ENCODE measurements at regions not wholly inside any gene's neighbourhood (a gene's known extent, or its start where the extent isn't known, plus 50 kb on each side); places are given as distances from the start of the nearest gene placed in this dataset.
A peak's percentile ranks its signal among the peaks of the same experiment; 100 is the strongest.
"Not testable (repeated sequence)": the region's sequence is repeated elsewhere in the genome, so short reads cannot be mapped to it uniquely, and the experiment has no call there.

DNA sequence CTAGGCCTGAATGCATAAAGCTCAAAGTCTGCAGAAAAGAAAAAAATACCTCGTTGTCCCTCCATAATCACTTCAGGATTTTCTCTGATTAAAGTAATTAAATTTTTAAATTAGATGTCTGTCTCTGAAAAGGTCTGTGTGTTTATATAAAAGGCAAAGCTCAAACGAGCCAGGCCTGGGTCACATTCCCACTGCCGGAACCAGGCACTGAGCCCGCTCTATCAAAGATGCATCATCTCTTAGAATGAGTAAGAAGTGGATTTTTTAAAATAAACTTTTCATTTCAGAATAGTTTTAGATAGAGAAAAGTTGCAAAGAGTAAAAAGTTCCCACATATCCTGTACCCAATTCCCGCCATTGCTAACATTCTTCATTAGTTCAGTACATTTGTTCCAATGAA, 202.1 kb upstream of the KYNU start:
- DNase-seq (ENCODE audit: low spot score): no peak
- in situ Hi-C loops (cut with HindIII; ENCODE audit: low sequenced_read_pairs): no loop called here

DNA sequence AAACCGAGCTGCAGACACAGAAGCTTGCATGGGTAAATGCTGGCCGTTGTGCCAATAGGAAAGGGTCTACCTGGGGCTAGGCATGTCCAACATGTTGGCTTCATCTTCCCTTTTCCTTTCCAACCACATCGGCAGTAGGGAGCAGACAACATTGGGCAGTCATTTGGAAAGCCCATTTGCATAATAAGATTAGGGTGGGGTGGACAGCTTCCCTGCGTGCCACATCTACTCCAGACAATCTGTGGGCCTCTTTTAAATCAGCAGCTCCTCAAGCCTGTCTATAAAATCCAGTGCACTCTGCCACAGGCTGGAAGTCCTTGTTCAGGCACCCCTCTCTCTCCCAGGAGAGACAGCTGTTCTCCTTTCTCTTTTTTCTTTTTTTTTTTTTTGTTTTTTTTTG, 203.6 kb upstream of the KYNU start:
- in situ Hi-C loops (cut with HindIII; ENCODE audit: low sequenced_read_pairs): no loop called here
- DNase-seq (ENCODE audit: low spot score): no peak

DNA sequence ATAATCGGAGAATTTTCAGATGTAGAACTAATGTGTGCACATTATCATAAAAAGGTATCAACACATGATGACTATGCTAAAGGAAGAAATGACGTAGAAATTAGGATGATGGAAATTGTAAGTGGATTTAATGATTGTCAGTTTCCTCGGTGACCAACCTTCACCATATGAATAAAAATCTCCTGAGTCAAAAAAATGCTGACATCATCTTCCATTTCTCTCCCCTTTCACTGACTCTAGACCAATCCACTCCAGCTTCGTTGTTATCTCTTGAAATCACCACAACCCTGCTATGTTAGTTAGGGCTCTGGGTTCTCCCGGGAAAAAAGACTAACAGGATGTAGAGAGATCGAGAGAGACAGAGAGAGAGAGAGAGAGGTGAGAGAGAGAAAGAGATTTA, 204.8 kb upstream of the KYNU start:
- in situ Hi-C loops (cut with HindIII; ENCODE audit: low sequenced_read_pairs): no loop called here
- DNase-seq (ENCODE audit: low spot score): no peak

DNA sequence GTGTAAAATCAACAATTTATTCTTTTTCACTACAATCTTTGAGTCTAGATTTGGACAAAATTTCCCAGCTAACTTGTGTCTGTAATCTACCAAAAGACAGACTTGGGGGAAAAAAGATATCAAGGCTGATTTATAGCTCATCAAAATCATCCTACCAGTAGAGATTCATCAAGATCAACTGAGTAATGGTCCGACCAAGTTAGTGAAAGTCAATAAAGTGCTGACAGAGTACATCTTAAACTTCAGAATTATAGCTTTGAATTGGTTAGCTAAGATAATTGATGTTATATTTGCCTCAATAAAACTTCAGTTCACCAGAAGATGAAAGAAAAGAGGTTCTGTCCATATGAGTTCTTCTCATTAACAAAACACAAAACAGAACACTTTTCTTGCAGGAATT, 207.1 kb upstream of the KYNU start:
- no peak for DNase-seq (ENCODE audit: low spot score)
- in situ Hi-C loops (cut with HindIII; ENCODE audit: low sequenced_read_pairs): no loop called here

DNA sequence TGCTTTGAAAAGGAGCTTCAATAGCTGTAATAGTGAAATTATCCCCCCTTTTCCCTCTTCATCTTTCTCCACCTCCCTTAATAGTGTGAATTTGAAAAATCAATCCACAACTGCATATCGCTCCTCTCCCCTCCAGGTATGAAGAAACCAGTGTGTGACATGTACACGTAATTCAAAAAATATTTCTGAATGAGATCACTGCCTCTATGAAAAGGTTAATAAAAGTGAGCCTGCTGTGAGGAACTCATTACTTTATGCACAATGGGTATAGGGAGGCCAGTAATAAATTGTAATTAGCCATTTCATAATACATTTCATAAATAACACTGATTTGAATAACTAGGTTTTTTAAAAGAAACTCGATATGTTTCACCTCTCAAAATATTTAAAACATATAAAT, 209.0 kb upstream of the KYNU start:
- in situ Hi-C loops (cut with HindIII; ENCODE audit: low sequenced_read_pairs): no loop called here
- no peak for DNase-seq (ENCODE audit: low spot score)

DNA sequence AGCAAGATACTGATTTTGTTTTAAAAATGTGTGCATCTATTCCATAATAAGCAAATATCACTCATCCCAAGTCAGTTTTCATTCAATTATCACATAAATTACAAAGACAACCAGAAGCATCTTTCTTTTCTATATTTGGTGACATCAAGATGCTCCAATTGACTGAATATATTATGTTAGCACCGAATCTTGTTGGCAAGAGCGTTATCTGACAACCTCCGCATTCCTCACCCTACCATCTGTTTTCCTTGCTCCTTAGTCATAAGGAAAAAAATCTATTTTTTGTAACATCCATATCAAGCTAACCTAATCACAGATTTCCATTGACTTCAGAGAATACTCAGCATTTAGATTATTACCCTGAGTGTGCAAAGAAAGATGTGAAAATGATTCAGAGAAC, 212.2 kb upstream of the KYNU start:
- no peak for DNase-seq (ENCODE audit: low spot score)
- in situ Hi-C loops (cut with HindIII; ENCODE audit: low sequenced_read_pairs): no loop called here

DNA sequence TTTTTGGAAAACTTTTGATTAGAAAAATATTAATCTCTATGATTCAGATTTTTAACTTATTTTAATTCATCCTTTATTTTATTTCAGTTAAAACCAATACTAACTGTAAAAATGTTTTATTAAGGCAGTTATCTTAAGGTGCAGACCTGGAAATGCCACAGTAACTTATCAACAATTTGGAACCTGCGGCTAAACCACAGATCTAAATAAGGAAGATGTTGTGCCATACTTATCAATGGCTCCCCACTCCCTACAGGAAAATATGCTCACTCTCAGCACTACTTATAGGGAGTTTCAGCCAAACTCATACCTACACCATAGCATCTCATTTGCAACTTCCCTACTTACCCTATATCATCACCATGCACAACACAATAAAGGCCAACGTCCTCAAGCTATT, 226.9 kb upstream of the KYNU start:
- DNase-seq (ENCODE audit: low spot score): no peak
- in situ Hi-C loops (cut with HindIII; ENCODE audit: low sequenced_read_pairs): no loop called here

DNA sequence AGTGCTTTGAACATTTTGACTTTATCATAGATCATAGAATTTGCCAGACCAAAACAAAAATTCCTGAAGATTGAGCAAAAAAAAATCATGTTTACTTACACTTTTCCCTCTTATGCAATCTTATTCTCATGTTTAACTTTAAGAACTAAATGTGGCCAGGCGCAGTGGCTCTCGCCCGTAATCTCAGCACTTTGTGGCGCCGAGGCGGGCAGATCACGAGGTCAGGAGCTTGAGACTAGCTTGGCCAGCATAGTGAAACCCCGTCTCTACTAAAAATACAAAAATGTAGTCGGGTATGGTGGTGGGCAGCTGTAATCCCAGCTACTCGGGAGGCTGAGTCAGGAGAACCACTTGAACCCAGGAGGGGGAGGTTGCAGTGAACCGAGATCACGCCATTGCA, 227.9 kb upstream of the KYNU start:
- in situ Hi-C loops (cut with HindIII; ENCODE audit: low sequenced_read_pairs): no loop called here
- no peak for DNase-seq (ENCODE audit: low spot score)

DNA sequence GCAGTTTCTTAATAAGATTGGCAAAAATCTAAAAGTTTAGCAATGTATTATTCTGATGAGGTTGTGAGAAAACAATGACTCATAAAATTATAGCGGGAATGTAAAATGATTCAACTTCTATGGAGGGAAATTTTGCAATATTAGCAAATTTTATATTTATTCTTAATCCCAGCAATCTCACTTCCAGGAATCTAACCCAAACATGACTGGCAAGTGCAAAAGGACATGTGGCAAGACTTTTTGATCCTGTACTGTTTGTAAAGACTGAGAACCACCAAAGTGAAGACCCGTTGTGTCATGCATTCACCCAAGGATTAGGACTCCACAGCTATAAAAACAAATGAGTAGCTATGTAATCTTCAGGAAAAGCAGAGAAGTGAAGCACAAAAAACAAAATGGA, 234.8 kb upstream of the KYNU start:
- in situ Hi-C loops (cut with HindIII; ENCODE audit: low sequenced_read_pairs): no loop called here
- no peak for DNase-seq (ENCODE audit: low spot score)

DNA sequence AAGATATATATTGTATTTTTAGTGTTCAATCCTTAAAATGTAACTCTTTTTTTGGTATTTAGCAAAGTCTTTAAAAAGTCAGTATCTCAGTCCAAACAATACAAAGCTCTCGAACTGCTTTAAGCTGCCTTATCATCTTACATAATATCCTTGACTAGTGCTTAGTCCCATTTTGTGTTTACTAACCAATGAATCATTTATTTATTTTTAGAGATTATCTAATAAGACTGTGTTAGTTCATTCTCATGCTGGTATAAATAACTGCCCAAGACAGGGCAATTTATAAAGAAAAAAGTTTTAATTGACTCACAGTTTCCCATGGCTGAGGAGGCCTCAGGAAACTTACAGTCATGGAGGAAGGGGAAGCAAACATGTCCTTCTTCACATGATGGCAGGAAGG, 248.3 kb upstream of the KYNU start:
- in situ Hi-C loops (cut with HindIII; ENCODE audit: low sequenced_read_pairs): no loop called here
- DNase-seq (ENCODE audit: low spot score): no peak

DNA sequence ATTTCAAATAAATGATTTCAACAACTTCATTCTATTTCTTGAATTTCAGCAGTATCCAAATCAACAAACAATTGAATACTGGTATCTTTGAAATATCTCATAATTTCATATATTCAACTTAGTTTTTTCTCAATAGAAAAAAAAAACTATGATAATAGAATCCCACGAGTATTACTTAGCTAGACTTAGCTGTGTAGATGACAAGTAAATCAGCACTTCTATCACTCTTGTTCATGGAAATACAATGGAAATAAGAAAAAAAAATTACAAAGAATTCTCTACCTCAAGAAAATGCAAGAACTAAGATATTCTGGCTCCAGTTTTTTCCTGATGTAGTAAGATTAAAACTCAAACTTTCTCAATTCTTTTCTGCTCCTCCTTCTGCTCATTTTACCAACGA, 256.2 kb upstream of the KYNU start:
- in situ Hi-C loops (cut with HindIII; ENCODE audit: low sequenced_read_pairs): no loop called here
- no peak for DNase-seq (ENCODE audit: low spot score)

DNA sequence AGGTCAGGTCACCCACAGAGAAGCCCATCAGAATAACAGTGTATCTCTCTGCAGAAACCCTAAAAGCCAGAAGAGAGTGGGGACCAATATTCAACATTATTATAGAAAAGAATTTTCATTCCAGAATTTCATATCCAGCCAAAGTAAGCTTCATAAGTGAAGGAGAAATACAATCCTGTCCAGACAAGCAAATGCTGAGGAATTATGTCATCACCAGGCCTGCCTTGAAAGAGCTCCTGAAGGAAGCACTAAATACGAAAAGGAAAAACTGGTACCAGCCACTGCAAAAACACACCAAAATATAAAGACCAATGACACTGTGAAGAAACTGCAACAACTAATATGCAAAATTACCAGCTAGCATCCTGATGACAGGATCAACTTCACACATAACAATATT, 260.0 kb upstream of the KYNU start:
- DNase-seq (ENCODE audit: low spot score): no peak
- in situ Hi-C loops (cut with HindIII; ENCODE audit: low sequenced_read_pairs): no loop called here

DNA sequence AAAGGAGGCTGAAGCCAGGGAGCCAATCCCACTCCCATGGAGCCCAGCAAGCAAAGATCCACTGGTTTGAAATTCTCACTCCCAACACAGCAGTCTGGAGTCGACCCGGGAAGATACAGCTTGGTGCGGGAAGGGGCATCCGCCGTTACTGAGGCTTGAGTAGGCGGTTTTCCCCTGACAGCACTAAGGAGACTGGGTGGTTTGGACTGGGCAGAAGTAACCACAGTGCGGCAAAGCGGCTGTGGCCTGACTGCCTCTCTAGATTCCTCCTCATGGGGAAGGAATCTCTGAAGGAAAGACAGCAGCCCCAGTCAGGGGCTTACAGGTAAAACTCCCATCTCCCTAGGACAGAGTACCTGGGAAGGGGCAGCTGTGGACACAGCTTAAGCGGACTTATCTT, 261.6 kb upstream of the KYNU start:
- in situ Hi-C loops (cut with HindIII; ENCODE audit: low sequenced_read_pairs): no loop called here
- no peak for DNase-seq (ENCODE audit: low spot score)

DNA sequence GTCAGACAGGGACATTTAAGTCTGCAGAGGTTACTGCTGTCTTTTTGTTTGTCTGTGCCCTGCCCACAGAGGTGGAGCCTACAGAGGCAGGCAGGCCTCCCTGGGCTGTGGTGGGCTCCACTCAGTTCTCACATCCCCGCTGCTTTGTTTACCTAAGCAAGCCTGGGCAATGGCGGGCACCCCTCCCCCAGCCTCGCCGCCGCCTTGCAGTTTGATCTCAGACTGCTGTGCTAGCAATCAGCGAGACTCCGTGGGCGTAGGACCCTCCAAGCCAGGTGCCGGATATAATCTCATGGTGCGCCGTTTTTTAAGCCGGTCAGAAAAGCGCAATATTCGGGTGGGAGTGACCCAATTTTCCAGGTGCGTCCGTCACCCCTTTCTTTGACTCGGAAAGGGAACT, 264.3 kb upstream of the KYNU start:
- in situ Hi-C loops (cut with HindIII; ENCODE audit: low sequenced_read_pairs): not testable (repeated sequence)

DNA sequence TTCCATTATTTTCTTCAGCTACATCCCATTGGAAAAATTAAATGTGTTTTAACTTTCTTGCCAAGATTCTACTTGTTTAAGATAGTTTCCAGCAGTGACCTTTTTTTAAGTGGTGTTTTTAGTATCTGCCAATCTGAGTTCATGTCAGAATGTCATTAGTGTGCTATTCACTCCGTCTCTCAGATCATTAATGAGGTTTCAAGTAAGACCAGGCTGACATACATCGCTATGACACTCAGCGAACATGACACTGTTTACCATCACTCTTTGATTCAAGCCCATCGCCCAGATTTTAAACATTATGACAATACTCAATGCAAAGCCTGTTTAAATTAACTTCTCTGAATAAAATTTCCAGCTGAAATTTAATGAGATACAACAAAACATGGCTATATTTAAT, 272.0 kb upstream of the KYNU start:
- in situ Hi-C loops (cut with HindIII; ENCODE audit: low sequenced_read_pairs): no loop called here
- no peak for DNase-seq (ENCODE audit: low spot score)

More for the DNA sequence above, 264.3 kb upstream of the KYNU start:
- DNase-seq (ENCODE audit: low spot score): not testable (repeated sequence)

DNA sequence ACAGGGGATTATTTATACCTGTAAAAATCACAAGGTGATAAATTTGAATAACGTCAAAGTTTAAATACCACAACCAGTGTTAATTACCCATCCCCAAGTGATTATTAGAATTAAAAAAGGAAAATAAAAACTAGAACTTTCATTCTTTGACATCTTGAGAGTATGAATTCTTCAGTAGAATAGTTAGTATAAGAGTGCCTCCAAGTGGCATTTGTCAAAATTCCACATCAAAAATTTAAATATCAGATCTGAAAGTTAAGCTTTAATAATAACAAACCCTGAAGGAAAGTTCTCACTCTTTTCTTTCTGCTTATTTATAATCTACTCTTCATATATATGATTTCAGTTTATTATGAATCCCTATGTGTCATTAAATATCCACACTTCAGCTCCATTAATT, 273.7 kb upstream of the KYNU start:
- in situ Hi-C loops (cut with HindIII; ENCODE audit: low sequenced_read_pairs): no loop called here
- DNase-seq (ENCODE audit: low spot score): peak; percentile 20

DNA sequence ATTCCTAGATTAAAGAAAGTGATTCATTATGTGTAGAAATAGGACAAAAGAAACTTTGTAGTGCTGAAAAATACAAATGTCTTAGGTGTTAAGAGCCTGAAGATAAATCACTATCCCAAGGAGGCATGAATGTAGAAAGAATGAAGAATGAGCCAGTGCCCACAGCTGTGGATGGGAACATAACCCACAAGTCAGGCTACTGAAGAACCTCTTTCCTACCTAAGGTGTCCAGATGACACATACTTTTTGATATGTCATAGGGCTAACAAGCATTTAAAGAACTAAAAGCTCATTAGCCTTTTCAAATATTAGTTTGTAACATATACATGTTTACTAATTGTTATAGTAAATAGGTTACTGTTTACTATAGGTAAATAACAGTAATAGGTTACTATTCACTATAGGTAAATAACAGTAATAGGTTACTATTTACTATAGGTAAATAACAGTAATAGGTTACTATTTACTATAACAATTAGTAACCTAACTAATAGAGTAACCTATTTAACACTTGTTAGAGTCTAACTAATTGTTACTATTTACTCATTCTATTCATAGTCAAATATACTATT, 275.0 kb upstream of the KYNU start:
- in situ Hi-C loops (cut with HindIII; ENCODE audit: low sequenced_read_pairs): no loop called here
- DNase-seq (ENCODE audit: low spot score): no peak

DNA sequence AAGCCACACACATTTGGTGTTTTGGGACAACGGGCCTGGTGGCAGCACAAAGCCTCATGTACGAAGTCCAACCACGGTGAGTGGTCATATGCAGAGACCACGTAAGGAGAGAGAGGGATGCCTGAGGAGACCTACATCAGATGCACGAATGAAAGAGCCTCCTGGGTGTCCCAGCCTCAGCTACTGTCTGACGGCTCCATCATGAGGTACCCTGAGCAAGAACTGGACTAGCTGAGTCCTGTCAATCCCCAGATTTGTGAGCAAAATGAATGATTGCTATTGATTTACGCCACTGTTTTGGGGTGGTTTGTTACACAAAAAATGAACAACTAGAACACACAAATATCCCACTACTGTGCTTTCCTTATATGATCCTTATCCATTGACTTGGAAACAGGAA, 275.7 kb upstream of the KYNU start:
- in situ Hi-C loops (cut with HindIII; ENCODE audit: low sequenced_read_pairs): no loop called here
- DNase-seq (ENCODE audit: low spot score): no peak

DNA sequence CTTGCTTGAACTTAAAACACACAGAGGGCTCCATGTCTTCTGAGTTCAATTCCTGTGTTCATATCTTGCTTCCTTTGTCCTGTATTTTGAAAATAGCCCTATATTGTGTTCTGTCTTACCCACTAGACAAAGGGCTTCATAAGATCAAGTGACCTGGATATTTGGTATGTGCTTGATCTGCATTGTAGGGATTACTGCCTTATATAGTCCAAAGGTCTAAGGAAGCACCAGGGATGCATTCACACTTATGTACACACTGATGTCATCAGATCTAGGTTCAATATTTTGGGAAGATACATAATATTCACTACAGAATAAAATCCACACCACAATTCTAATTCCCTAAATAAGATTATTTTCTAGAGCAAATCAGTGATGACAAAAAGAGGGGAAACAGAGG, 278.0 kb upstream of the KYNU start:
- in situ Hi-C loops (cut with HindIII; ENCODE audit: low sequenced_read_pairs): no loop called here
- DNase-seq (ENCODE audit: low spot score): no peak

DNA sequence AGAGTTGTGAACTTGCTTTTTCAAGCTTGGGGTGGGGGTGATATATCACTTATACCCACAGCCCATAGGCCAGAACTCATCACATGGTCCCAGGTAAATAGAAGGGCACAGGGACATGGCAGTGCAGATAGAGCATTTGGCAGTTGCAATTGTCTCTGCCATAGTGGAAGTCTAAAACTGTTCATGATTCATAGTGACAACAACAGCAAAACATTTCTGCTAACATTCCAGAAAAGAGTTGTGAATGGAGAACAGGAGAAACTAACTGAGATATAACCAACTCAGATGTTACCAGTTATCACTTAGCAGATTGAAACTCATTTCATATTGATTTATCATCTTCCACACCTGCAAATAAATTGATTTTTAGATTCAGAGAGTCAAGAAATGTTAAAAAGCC, 278.6 kb upstream of the KYNU start:
- no peak for DNase-seq (ENCODE audit: low spot score)
- in situ Hi-C loops (cut with HindIII; ENCODE audit: low sequenced_read_pairs): no loop called here

DNA sequence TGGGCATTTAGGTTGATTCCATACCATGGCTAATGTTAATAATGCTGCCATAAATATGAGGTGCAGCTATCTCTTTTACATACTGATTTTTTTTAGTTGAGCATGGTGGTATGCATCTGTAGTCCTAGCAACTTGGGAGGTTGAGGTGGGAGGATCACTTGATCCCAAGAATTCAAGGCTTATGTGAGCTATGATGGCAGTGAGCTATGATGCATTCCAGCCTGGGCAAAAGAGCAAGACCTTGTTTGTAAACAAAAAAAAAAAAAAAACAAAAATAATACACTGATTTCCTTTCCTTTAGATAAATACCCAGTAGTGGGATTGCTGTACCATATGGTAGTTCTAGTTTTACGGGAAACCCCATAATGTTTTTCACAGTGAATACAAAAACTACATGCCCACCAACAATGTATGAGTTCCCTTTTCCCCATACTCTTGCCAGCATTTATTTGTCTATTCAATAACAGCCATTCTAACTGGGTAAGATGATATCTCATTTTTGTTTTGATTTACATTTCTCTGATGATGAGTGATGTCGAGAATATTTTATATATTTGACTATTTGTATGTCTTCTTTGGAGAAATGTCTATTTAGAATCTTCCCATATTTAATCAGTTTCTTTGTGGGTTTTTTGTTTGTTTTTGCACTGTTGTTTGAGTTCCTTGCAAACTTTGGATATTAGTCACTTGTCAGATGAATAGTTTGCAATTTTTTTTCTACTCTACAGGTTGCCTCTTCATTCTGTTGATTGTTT, 281.0 kb upstream of the KYNU start:
- in situ Hi-C loops (cut with HindIII; ENCODE audit: low sequenced_read_pairs): no loop called here
- no peak for DNase-seq (ENCODE audit: low spot score)

All from G401 (cell line).